ENCODE measurements at regions not wholly inside any gene's neighbourhood (a gene's known extent, or its start where the extent isn't known, plus 50 kb on each side); places are given as distances from the start of the nearest gene placed in this dataset.
A peak's percentile ranks its signal among the peaks of the same experiment; 100 is the strongest.

- DNase-seq: no peak
- H3K9me3 ChIP-seq (replicated peaks; ENCODE audit: control insufficient read depth, low read depth, low read length): no peaks in the 10 kb centered on the region
- H3K27ac ChIP-seq (ENCODE audit: low read length): no peak overlapping the region
- no CpG with 5 or more reads among the region's 1 CpG for WGBS (ENCODE audit: insufficient coverage)
- H3K36me3 ChIP-seq (ENCODE audit: control insufficient read depth, insufficient read depth, low read length): no peaks in the 10 kb centered on the region
- H3K4me3 ChIP-seq (ENCODE audit: low read length): no peak overlapping the region
- H3K4me1 ChIP-seq (ENCODE audit: control insufficient read depth, insufficient read depth, low read length): no peaks in the 10 kb centered on the region
- no peaks in the 10 kb centered on the region for H3K27me3 ChIP-seq (ENCODE audit: control insufficient read depth, insufficient read depth, low read length)
Measured at GRCh38 chr10:64598600-64598999, 1077.4 kb downstream of the REEP3 start.

- Histone ChIP-seq H3K9me3 (replicated peaks; ENCODE audit: control insufficient read depth, low read depth, low read length) (no peaks in the 10 kb centered on the region), H3K36me3 (ENCODE audit: control insufficient read depth, insufficient read depth, low read length) (no peaks in the 10 kb centered on the region), H3K4me3 (ENCODE audit: low read length) (no peak overlapping the region), H3K27ac (ENCODE audit: low read length) (no peak overlapping the region), H3K4me1 (ENCODE audit: control insufficient read depth, insufficient read depth, low read length) (no peaks in the 10 kb centered on the region), H3K27me3 (ENCODE audit: control insufficient read depth, insufficient read depth, low read length) (no peaks in the 10 kb centered on the region)
- DNase-seq: no peak
- WGBS (ENCODE audit: insufficient coverage): no CpG with 5 or more reads among the region's 3 CpGs
Measured at GRCh38 chr10:64601298-64601697, 1080.1 kb downstream of the REEP3 start.

GRCh38 chr10:64617085-64617484, 1095.9 kb downstream of the REEP3 start:
- H3K27ac ChIP-seq (ENCODE audit: low read length): no peak overlapping the region

GRCh38 chr10:64619102-64619501, 1097.9 kb downstream of the REEP3 start:
- H3K36me3 ChIP-seq (ENCODE audit: control insufficient read depth, insufficient read depth, low read length): no peaks in the 10 kb centered on the region
- no peak for DNase-seq
- H3K4me1 ChIP-seq (ENCODE audit: control insufficient read depth, insufficient read depth, low read length): no peaks in the 10 kb centered on the region
- no peaks in the 10 kb centered on the region for H3K27me3 ChIP-seq (ENCODE audit: control insufficient read depth, insufficient read depth, low read length)
- no peaks in the 10 kb centered on the region for H3K9me3 ChIP-seq (replicated peaks; ENCODE audit: control insufficient read depth, low read depth, low read length)
- H3K4me3 ChIP-seq (ENCODE audit: low read length): no peak overlapping the region
- no peak overlapping the region for H3K27ac ChIP-seq (ENCODE audit: low read length)
- WGBS (ENCODE audit: insufficient coverage): no CpG with 5 or more reads among the region's 2 CpGs

More at GRCh38 chr10:64617085-64617484, 1095.9 kb downstream of the REEP3 start:
- Histone ChIP-seq H3K9me3 (replicated peaks; ENCODE audit: control insufficient read depth, low read depth, low read length) (no peaks in the 10 kb centered on the region), H3K36me3 (ENCODE audit: control insufficient read depth, insufficient read depth, low read length) (no peaks in the 10 kb centered on the region), H3K4me3 (ENCODE audit: low read length) (no peak overlapping the region), H3K4me1 (ENCODE audit: control insufficient read depth, insufficient read depth, low read length) (no peaks in the 10 kb centered on the region), H3K27me3 (ENCODE audit: control insufficient read depth, insufficient read depth, low read length) (no peaks in the 10 kb centered on the region)
- WGBS (ENCODE audit: insufficient coverage): no CpG with 5 or more reads among the region's 3 CpGs
- no peak for DNase-seq

- Histone ChIP-seq H3K27me3 (ENCODE audit: control insufficient read depth, insufficient read depth, low read length) (no peaks in the 10 kb centered on the region), H3K27ac (ENCODE audit: low read length) (no peak overlapping the region), H3K9me3 (replicated peaks; ENCODE audit: control insufficient read depth, low read depth, low read length) (no peaks in the 10 kb centered on the region), H3K4me1 (ENCODE audit: control insufficient read depth, insufficient read depth, low read length) (no peaks in the 10 kb centered on the region), H3K36me3 (ENCODE audit: control insufficient read depth, insufficient read depth, low read length) (no peaks in the 10 kb centered on the region), H3K4me3 (ENCODE audit: low read length) (no peak overlapping the region)
- WGBS (ENCODE audit: insufficient coverage): no CpG with 5 or more reads among the region's 1 CpG
- DNase-seq: no peak
Measured at GRCh38 chr10:64626924-64627323, 1105.7 kb downstream of the REEP3 start.

GRCh38 chr10:64630534-64630933, 1109.3 kb downstream of the REEP3 start:
- no peaks in the 10 kb centered on the region for H3K4me1 ChIP-seq (ENCODE audit: control insufficient read depth, insufficient read depth, low read length)
- no peaks in the 10 kb centered on the region for H3K36me3 ChIP-seq (ENCODE audit: control insufficient read depth, insufficient read depth, low read length)
- no peak overlapping the region for H3K4me3 ChIP-seq (ENCODE audit: low read length)
- H3K27ac ChIP-seq (ENCODE audit: low read length): no peak overlapping the region
- no peaks in the 10 kb centered on the region for H3K9me3 ChIP-seq (replicated peaks; ENCODE audit: control insufficient read depth, low read depth, low read length)
- DNase-seq: no peak
- H3K27me3 ChIP-seq (ENCODE audit: control insufficient read depth, insufficient read depth, low read length): no peaks in the 10 kb centered on the region
- no CpG with 5 or more reads among the region's 3 CpGs for whole genome bisulfite sequencing (ENCODE audit: insufficient coverage)

- Histone ChIP-seq H3K36me3 (ENCODE audit: control insufficient read depth, insufficient read depth, low read length) (no peaks in the 10 kb centered on the region), H3K27me3 (ENCODE audit: control insufficient read depth, insufficient read depth, low read length) (no peaks in the 10 kb centered on the region), H3K4me1 (ENCODE audit: control insufficient read depth, insufficient read depth, low read length) (no peaks in the 10 kb centered on the region), H3K27ac (ENCODE audit: low read length) (no peak overlapping the region), H3K9me3 (replicated peaks; ENCODE audit: control insufficient read depth, low read depth, low read length) (no peaks in the 10 kb centered on the region), H3K4me3 (ENCODE audit: low read length) (no peak overlapping the region)
- DNase-seq: no peak
Measured at GRCh38 chr10:64635906-64636305, 1114.7 kb downstream of the REEP3 start.

GRCh38 chr10:64636461-64636860, 1115.3 kb downstream of the REEP3 start:
- WGBS (ENCODE audit: insufficient coverage): no CpG with 5 or more reads among the region's 3 CpGs
- H3K27me3 ChIP-seq (ENCODE audit: control insufficient read depth, insufficient read depth, low read length): no peaks in the 10 kb centered on the region
- DNase-seq: no peak
- no peak overlapping the region for H3K4me3 ChIP-seq (ENCODE audit: low read length)
- H3K27ac ChIP-seq (ENCODE audit: low read length): no peak overlapping the region
- no peaks in the 10 kb centered on the region for H3K4me1 ChIP-seq (ENCODE audit: control insufficient read depth, insufficient read depth, low read length)
- no peaks in the 10 kb centered on the region for H3K36me3 ChIP-seq (ENCODE audit: control insufficient read depth, insufficient read depth, low read length)
- H3K9me3 ChIP-seq (replicated peaks; ENCODE audit: control insufficient read depth, low read depth, low read length): no peaks in the 10 kb centered on the region

- H3K27me3 ChIP-seq (ENCODE audit: control insufficient read depth, insufficient read depth, low read length): no peaks in the 10 kb centered on the region
- no peak overlapping the region for H3K4me3 ChIP-seq (ENCODE audit: low read length)
- no peaks in the 10 kb centered on the region for H3K4me1 ChIP-seq (ENCODE audit: control insufficient read depth, insufficient read depth, low read length)
- H3K36me3 ChIP-seq (ENCODE audit: control insufficient read depth, insufficient read depth, low read length): no peaks in the 10 kb centered on the region
- DNase-seq: no peak
- no peak overlapping the region for H3K27ac ChIP-seq (ENCODE audit: low read length)
- no peaks in the 10 kb centered on the region for H3K9me3 ChIP-seq (replicated peaks; ENCODE audit: control insufficient read depth, low read depth, low read length)
- no CpG with 5 or more reads among the region's 1 CpG for WGBS (ENCODE audit: insufficient coverage)
Measured at GRCh38 chr10:64637939-64638338, 1116.7 kb downstream of the REEP3 start.

- peak; percentile 53 for DNase-seq
Measured at GRCh38 chr10:64648915-64649314, 1127.7 kb downstream of the REEP3 start.

GRCh38 chr10:64658528-64658927, 1137.3 kb downstream of the REEP3 start:
- no CpG with 5 or more reads among the region's 2 CpGs for WGBS (ENCODE audit: insufficient coverage)

More at GRCh38 chr10:64648915-64649314, 1127.7 kb downstream of the REEP3 start:
- WGBS (ENCODE audit: insufficient coverage): 80% methylated on average over 1 of the region's 3 CpGs
- H3K27ac ChIP-seq (ENCODE audit: low read length): no peak overlapping the region
- no peaks in the 10 kb centered on the region for H3K36me3 ChIP-seq (ENCODE audit: control insufficient read depth, insufficient read depth, low read length)
- H3K9me3 ChIP-seq (replicated peaks; ENCODE audit: control insufficient read depth, low read depth, low read length): no peaks in the 10 kb centered on the region
- H3K4me3 ChIP-seq (ENCODE audit: low read length): no peak overlapping the region
- H3K4me1 ChIP-seq (ENCODE audit: control insufficient read depth, insufficient read depth, low read length): no peaks in the 10 kb centered on the region
- H3K27me3 ChIP-seq (ENCODE audit: control insufficient read depth, insufficient read depth, low read length): no peaks in the 10 kb centered on the region

More at GRCh38 chr10:64658528-64658927, 1137.3 kb downstream of the REEP3 start:
- no peaks in the 10 kb centered on the region for H3K4me1 ChIP-seq (ENCODE audit: control insufficient read depth, insufficient read depth, low read length)
- H3K36me3 ChIP-seq (ENCODE audit: control insufficient read depth, insufficient read depth, low read length): no peaks in the 10 kb centered on the region
- H3K9me3 ChIP-seq (replicated peaks; ENCODE audit: control insufficient read depth, low read depth, low read length): no peaks in the 10 kb centered on the region
- H3K4me3 ChIP-seq (ENCODE audit: low read length): no peak overlapping the region
- H3K27me3 ChIP-seq (ENCODE audit: control insufficient read depth, insufficient read depth, low read length): no peaks in the 10 kb centered on the region
- DNase-seq: no peak
- H3K27ac ChIP-seq (ENCODE audit: low read length): no peak overlapping the region
